Muscle layer of colon (tissue), 2 donors: ENCODE measurements at regions not wholly inside any gene's neighbourhood (a gene's known extent, or its start where the extent isn't known, plus 50 kb on each side); places are given as distances from the start of the nearest gene placed in this dataset.

Experiments
- H3K27ac ChIP-seq: one replicate; pipeline ENCODE4 v1.7.0; 2013; ENCODE audit warnings: low read depth, mild to moderate bottlenecking, low read length, moderate library complexity
- H3K27me3 ChIP-seq, 2 donors: one replicate each; pipeline ENCODE4 v1.7.0; 2013; ENCODE audit warnings: low read length in 2 of 2, mild to moderate bottlenecking in 2 of 2; ENCODE audit not compliant: insufficient read depth in 2 of 2, control insufficient read depth in 1 of 2
- H3K36me3 ChIP-seq: one replicate; pipeline ENCODE4 v1.7.0; 2013; ENCODE audit warnings: mild to moderate bottlenecking, low read length; ENCODE audit not compliant: insufficient read depth
- H3K4me1 ChIP-seq: one replicate; pipeline ENCODE4 v1.7.0; 2013; ENCODE audit warnings: mild to moderate bottlenecking, low read length; ENCODE audit not compliant: insufficient read depth
- H3K4me3 ChIP-seq, 2 donors: one replicate each; pipeline ENCODE4 v1.7.0; 2013; ENCODE audit warnings: low read length in 2 of 2, low read depth in 1 of 2, mild to moderate bottlenecking in 1 of 2, moderate library complexity in 1 of 2
- H3K9ac ChIP-seq: one replicate; pipeline ENCODE4 v1.7.0; 2013; ENCODE audit warnings: low read length
- H3K9me3 ChIP-seq: one replicate; pipeline ENCODE4 v1.7.0; 2013; ENCODE audit warnings: mild to moderate bottlenecking, low read length
- donor health status: abdominal sarcoma.
- donor health status: Adenocarcinoma of cecum.

- Histone ChIP-seq H3K36me3 (no peaks in the 10 kb centered on the region), H3K4me1 (peaks cover 32% of the 10 kb centered on the region), H3K4me3 (no peak overlapping the region), H3K27ac (peak overlapping the region; percentile 33), H3K27me3 (no peaks in the 10 kb centered on the region), H3K9ac (no peak overlapping the region), H3K9me3 (no peaks in the 10 kb centered on the region)
These were observed 107.4 kb upstream of the SLC4A4 start for GRCh38 chr4:71231129-71232055.

- H3K4me3 ChIP-seq = no peak overlapping the region
- H3K9ac ChIP-seq = no peak overlapping the region
- no peak overlapping the region for H3K27ac ChIP-seq
- H3K36me3 ChIP-seq = no peaks in the 10 kb centered on the region
- no peaks in the 10 kb centered on the region for H3K9me3 ChIP-seq
- H3K4me1 ChIP-seq = peaks cover 32% of the 10 kb centered on the region
- H3K27me3 ChIP-seq = no peaks in the 10 kb centered on the region
These were observed 106.8 kb upstream of the SLC4A4 start for GRCh38 chr4:71232056-71232430.

GRCh38 chr4:71232846-71233245 lies 106.0 kb upstream of the SLC4A4 start:
- no peaks in the 10 kb centered on the region for H3K27me3 ChIP-seq
- no peaks in the 10 kb centered on the region for H3K9me3 ChIP-seq
- no peak overlapping the region for H3K27ac ChIP-seq
- H3K4me1 ChIP-seq = peaks cover 32% of the 10 kb centered on the region
- no peak overlapping the region for H3K9ac ChIP-seq
- H3K4me3 ChIP-seq = no peak overlapping the region
- H3K36me3 ChIP-seq = no peaks in the 10 kb centered on the region

GRCh38 chr4:71235311-71236201 lies 103.3 kb upstream of the SLC4A4 start:
- no peaks in the 10 kb centered on the region for H3K36me3 ChIP-seq
- H3K27ac ChIP-seq = no peak overlapping the region
- no peak overlapping the region for H3K4me3 ChIP-seq
- H3K9me3 ChIP-seq = no peaks in the 10 kb centered on the region
- H3K27me3 ChIP-seq = no peaks in the 10 kb centered on the region
- H3K4me1 ChIP-seq = peaks cover 16% of the 10 kb centered on the region
- H3K9ac ChIP-seq = no peak overlapping the region

- no peak overlapping the region for H3K4me3 ChIP-seq
- peaks cover 9% of the 10 kb centered on the region for H3K4me1 ChIP-seq
- H3K36me3 ChIP-seq = no peaks in the 10 kb centered on the region
- no peak overlapping the region for H3K27ac ChIP-seq
- H3K27me3 ChIP-seq = no peaks in the 10 kb centered on the region
- no peaks in the 10 kb centered on the region for H3K9me3 ChIP-seq
- H3K9ac ChIP-seq = no peak overlapping the region
These were observed 102.6 kb upstream of the SLC4A4 start for GRCh38 chr4:71236226-71236625.

- Histone ChIP-seq H3K27me3 (no peaks in the 10 kb centered on the region), H3K27ac (no peak overlapping the region), H3K9me3 (no peaks in the 10 kb centered on the region), H3K36me3 (no peaks in the 10 kb centered on the region), H3K9ac (no peak overlapping the region), H3K4me3 (no peak overlapping the region), H3K4me1 (peaks cover 5% of the 10 kb centered on the region)
These were observed 101.2 kb upstream of the SLC4A4 start for GRCh38 chr4:71237641-71238040.

- Histone ChIP-seq H3K9ac (no peak overlapping the region), H3K4me1 (peaks cover 5% of the 10 kb centered on the region), H3K4me3 (no peak overlapping the region), H3K36me3 (no peaks in the 10 kb centered on the region), H3K9me3 (no peaks in the 10 kb centered on the region), H3K27ac (no peak overlapping the region), H3K27me3 (no peaks in the 10 kb centered on the region)
These were observed 99.5 kb upstream of the SLC4A4 start for GRCh38 chr4:71239365-71239764.

- Histone ChIP-seq H3K27ac (no peak overlapping the region), H3K9me3 (no peaks in the 10 kb centered on the region), H3K36me3 (no peaks in the 10 kb centered on the region), H3K27me3 (no peaks in the 10 kb centered on the region), H3K4me1 (peaks cover 5% of the 10 kb centered on the region), H3K9ac (no peak overlapping the region), H3K4me3 (no peak overlapping the region)
These were observed 98.7 kb upstream of the SLC4A4 start for GRCh38 chr4:71240094-71240493.

- Histone ChIP-seq H3K27me3 (no peaks in the 10 kb centered on the region), H3K4me1 (no peaks in the 10 kb centered on the region), H3K27ac (no peak overlapping the region), H3K4me3 (no peak overlapping the region), H3K9me3 (no peaks in the 10 kb centered on the region), H3K36me3 (no peaks in the 10 kb centered on the region), H3K9ac (no peak overlapping the region)
These were observed 97.1 kb upstream of the SLC4A4 start for GRCh38 chr4:71241501-71242288.

GRCh38 chr4:71243091-71243833 lies 95.6 kb upstream of the SLC4A4 start:
- no peaks in the 10 kb centered on the region for H3K27me3 ChIP-seq
- H3K9ac ChIP-seq = no peak overlapping the region
- H3K4me1 ChIP-seq = no peaks in the 10 kb centered on the region
- no peak overlapping the region for H3K4me3 ChIP-seq
- no peak overlapping the region for H3K27ac ChIP-seq
- H3K9me3 ChIP-seq = no peaks in the 10 kb centered on the region
- H3K36me3 ChIP-seq = no peaks in the 10 kb centered on the region
